ENCODE measurements at regions not wholly inside any gene's neighbourhood (a gene's known extent, or its start where the extent isn't known, plus 50 kb on each side); places are given as distances from the start of the nearest gene placed in this dataset.

DNA sequence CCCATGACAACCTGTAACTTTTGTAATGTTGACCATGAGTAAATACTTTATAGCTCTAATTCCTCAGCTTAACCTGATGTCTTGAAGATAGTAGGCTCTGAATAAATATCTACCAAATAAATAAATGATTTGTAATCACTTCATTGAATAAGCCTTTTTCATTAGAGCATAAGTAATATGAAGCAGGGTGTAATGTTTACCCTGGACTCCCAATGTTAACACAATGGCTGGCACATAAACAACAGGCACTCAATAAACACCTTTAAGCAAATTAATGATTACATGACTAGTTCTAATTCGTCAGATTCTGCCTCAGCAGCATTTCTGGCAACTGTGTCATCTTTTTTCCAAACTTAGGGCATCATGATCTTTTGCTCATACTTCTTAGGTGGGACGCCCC, 396.3 kb downstream of the LIG4 start:
- DNase-seq (ENCODE audit: low read depth in 4 of 6, low spot score in 6 of 6), result no peak
- 83% methylated on average over 2 of the region's 2 CpGs for WGBS (ENCODE audit: insufficient coverage)
- H3K27ac ChIP-seq (ENCODE audit: low read depth, low read length), result no peak overlapping the region
- no peaks in the 10 kb centered on the region for H3K36me3 ChIP-seq (ENCODE audit: control insufficient read depth, insufficient read depth, low read length)
- no peak overlapping the region for H3K4me3 ChIP-seq (ENCODE audit: low read depth, low read length)
- no peaks in the 10 kb centered on the region for H3K9me3 ChIP-seq (ENCODE audit: control insufficient read depth, insufficient read depth, low read length)
- no peaks in the 10 kb centered on the region for H3K4me1 ChIP-seq (ENCODE audit: control insufficient read depth, insufficient read depth, low read length)
- H3K27me3 ChIP-seq (ENCODE audit: control insufficient read depth, insufficient read depth, low read length), result no peaks in the 10 kb centered on the region

DNA sequence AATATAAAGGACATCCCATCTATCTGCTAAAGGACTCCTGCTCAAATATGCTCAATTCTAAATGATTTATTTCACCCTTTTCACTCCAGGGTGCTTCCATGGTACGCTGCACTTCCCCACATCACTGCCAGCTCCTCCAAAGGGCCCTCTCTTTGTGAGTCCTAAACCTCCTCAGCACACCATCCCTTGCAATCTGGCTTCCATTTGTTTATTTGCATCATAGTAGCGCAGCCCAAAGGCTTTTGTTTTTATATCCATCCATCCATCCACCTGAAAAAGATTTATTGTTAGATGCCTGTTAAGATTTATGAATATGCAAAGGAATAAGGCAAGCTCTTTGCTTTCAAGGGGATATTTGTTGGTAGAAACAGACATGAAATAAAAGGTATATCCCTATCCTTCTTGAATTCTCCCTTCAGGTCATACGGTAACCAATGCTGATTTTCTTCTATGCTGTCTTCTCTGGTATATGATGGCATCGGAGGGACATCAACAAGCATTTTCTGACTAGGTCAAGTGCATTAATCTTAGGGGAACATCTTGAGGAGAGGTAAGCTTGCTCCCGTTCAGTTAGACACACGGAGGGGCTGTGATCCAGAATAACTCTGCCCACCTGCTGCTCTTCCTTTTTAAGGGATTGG, 397.6 kb downstream of the LIG4 start:
- no peaks in the 10 kb centered on the region for H3K4me1 ChIP-seq (ENCODE audit: control insufficient read depth, insufficient read depth, low read length)
- 43% methylated on average over 4 of the region's 6 CpGs for WGBS (ENCODE audit: insufficient coverage)
- DNase-seq (ENCODE audit: low read depth in 4 of 6, low spot score in 6 of 6), result peak in 1 of 6 donors; percentile 12
- H3K9me3 ChIP-seq (ENCODE audit: control insufficient read depth, insufficient read depth, low read length), result no peaks in the 10 kb centered on the region
- H3K4me3 ChIP-seq (ENCODE audit: low read depth, low read length), result no peak overlapping the region
- H3K27me3 ChIP-seq (ENCODE audit: control insufficient read depth, insufficient read depth, low read length), result no peaks in the 10 kb centered on the region
- H3K36me3 ChIP-seq (ENCODE audit: control insufficient read depth, insufficient read depth, low read length), result no peaks in the 10 kb centered on the region
- H3K27ac ChIP-seq (ENCODE audit: low read depth, low read length), result no peak overlapping the region

DNA sequence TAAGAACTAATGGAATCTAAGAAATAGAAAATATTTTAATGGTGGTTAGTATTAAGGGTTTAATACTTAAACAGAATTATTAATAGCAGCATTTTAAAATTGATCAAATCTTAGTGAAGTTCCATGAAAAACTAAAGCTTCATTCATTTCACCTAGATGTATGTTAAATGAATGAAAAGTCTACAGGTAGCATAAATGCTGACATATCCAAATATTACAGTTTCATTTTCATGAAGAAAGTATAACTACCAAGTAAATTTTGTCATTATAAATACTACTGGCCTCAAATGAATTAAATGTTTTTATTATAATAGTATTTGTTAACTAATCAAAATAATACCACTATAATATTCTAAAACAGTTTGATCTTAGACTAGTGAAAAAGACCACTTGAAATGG, 403.3 kb downstream of the LIG4 start:
- no peak for DNase-seq (ENCODE audit: low read depth in 4 of 6, low spot score in 6 of 6)
- Histone ChIP-seq H3K4me1 (ENCODE audit: control insufficient read depth, insufficient read depth, low read length) (no peaks in the 10 kb centered on the region), H3K27me3 (ENCODE audit: control insufficient read depth, insufficient read depth, low read length) (no peaks in the 10 kb centered on the region), H3K36me3 (ENCODE audit: control insufficient read depth, insufficient read depth, low read length) (no peaks in the 10 kb centered on the region), H3K9me3 (ENCODE audit: control insufficient read depth, insufficient read depth, low read length) (no peaks in the 10 kb centered on the region), H3K4me3 (ENCODE audit: low read depth, low read length) (no peak overlapping the region), H3K27ac (ENCODE audit: low read depth, low read length) (no peak overlapping the region)

DNA sequence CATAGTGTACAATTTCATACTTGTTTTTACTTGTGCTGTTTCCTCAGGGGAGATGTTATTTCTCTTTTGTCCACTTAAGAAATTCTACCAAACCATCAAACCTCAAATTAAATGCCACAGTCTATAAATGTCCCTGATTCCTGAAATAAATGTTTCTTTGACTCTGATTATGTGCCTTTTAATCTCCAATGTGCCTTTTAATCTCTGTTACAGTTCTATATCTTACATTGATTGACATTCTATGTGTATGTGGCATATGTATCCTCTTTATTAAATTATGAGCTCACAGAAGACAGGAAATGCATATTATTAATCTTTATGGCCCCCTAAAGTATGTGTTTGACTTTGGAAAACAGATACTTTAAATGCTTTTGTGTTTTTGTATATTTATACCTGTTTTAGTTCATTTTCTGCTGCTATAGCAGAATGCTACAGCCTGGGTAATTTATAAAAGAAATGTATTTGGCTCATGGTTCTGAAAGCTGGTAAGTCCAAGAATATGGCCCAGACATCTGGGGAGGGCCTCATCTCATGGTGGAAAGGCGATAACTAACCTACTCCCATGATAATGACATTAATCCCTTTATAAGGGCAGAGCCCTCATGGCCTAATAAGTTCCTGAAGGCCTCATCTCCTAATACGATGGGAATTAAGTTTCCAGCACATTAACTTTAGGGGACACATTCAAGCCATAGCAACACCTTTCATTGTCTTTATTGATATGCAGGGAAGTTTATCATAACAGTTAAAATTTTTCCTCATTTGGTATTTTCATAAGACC, 403.9 kb downstream of the LIG4 start:
- Histone ChIP-seq H3K27ac (ENCODE audit: low read depth, low read length) (no peak overlapping the region), H3K4me3 (ENCODE audit: low read depth, low read length) (no peak overlapping the region), H3K9me3 (ENCODE audit: control insufficient read depth, insufficient read depth, low read length) (no peaks in the 10 kb centered on the region), H3K27me3 (ENCODE audit: control insufficient read depth, insufficient read depth, low read length) (no peaks in the 10 kb centered on the region), H3K36me3 (ENCODE audit: control insufficient read depth, insufficient read depth, low read length) (no peaks in the 10 kb centered on the region), H3K4me1 (ENCODE audit: control insufficient read depth, insufficient read depth, low read length) (no peaks in the 10 kb centered on the region)
- no CpG with 5 or more reads among the region's 2 CpGs for WGBS (ENCODE audit: insufficient coverage)
- no peak for DNase-seq (ENCODE audit: low read depth in 4 of 6, low spot score in 6 of 6)

DNA sequence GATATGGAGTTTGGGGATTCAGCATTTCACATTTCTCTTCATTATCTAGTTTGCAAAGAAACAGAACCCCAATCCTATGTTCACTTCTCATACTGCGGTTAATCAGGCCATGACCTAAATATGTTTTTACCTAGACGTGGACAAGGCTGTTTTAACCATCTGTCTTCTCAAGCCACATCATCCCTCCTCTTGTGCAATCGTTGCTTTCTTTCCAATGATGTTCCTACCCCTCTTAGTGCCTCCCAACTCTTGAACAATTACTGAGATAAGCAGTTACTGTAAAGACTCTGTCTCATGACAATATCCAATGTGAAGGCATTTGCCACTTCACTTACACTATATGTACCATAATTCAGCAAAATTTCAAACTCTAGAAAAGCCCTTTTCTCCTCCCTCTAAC, 406.2 kb downstream of the LIG4 start:
- H3K36me3 ChIP-seq (ENCODE audit: control insufficient read depth, insufficient read depth, low read length), result no peaks in the 10 kb centered on the region
- H3K4me3 ChIP-seq (ENCODE audit: low read depth, low read length), result no peak overlapping the region
- H3K27ac ChIP-seq (ENCODE audit: low read depth, low read length), result no peak overlapping the region
- 93% methylated on average over 3 of the region's 3 CpGs for WGBS (ENCODE audit: insufficient coverage)
- no peak for DNase-seq (ENCODE audit: low read depth in 4 of 6, low spot score in 6 of 6)
- no peaks in the 10 kb centered on the region for H3K4me1 ChIP-seq (ENCODE audit: control insufficient read depth, insufficient read depth, low read length)
- H3K9me3 ChIP-seq (ENCODE audit: control insufficient read depth, insufficient read depth, low read length), result no peaks in the 10 kb centered on the region
- H3K27me3 ChIP-seq (ENCODE audit: control insufficient read depth, insufficient read depth, low read length), result no peaks in the 10 kb centered on the region

DNA sequence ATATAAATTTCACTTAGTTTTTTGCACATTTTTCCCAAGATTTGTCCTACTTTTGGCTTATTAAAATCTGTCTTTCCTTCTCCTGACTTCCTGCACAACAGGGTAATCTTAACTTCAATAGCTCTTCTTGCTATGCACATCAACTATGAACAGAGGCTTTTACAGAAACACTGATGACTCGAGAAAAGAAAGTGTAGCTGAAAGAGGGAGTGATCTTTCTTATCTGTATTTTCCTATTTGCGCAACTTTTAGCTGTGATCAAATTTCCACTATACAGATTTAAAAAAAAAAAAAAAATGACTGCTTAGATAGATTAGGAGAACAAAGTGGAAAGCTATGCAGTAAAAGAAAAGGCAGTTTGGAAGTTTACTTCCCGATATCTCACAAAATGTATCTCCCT, 406.9 kb downstream of the LIG4 start:
- Histone ChIP-seq H3K27me3 (ENCODE audit: control insufficient read depth, insufficient read depth, low read length) (no peaks in the 10 kb centered on the region), H3K4me3 (ENCODE audit: low read depth, low read length) (no peak overlapping the region), H3K36me3 (ENCODE audit: control insufficient read depth, insufficient read depth, low read length) (no peaks in the 10 kb centered on the region), H3K4me1 (ENCODE audit: control insufficient read depth, insufficient read depth, low read length) (no peaks in the 10 kb centered on the region), H3K27ac (ENCODE audit: low read depth, low read length) (no peak overlapping the region), H3K9me3 (ENCODE audit: control insufficient read depth, insufficient read depth, low read length) (no peaks in the 10 kb centered on the region)
- WGBS (ENCODE audit: insufficient coverage), result no CpG with 5 or more reads among the region's 3 CpGs
- DNase-seq (ENCODE audit: low read depth in 4 of 6, low spot score in 6 of 6), result no peak

DNA sequence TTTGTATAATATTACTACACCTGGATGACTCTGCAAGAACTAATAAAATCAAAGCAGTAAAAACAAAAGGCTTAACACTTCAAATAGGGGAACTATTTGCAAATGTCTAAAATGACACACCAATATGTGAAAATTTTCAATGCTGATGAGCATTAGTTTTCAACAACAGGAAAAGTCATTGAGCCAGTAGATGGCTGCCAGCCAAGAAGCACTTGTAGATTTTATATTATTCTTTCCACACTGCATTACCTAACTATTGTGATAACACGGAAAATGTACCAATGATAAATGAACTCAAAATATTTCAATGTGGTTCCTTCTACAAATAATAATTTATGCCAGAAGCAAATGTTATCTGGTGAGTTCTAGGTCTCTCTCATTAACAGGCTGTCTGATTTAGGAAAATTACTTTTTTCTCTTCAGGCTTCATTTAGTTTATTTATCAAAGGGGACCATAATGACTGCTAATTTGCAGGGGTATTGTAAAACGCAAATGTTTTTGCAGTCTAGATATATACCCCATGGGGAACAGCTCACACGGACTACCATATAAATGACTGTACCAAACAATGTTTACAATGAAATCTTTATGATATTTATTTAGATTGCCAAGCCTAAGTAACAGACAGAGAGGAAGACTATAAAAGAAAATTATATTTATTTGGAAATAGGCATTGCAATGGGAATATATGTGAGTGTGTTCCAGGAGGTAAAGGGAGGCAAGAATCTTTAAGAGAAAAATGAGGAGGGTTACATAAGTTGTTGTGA, 407.8 kb downstream of the LIG4 start:
- Histone ChIP-seq H3K4me3 (ENCODE audit: low read depth, low read length) (no peak overlapping the region), H3K9me3 (ENCODE audit: control insufficient read depth, insufficient read depth, low read length) (no peaks in the 10 kb centered on the region), H3K27me3 (ENCODE audit: control insufficient read depth, insufficient read depth, low read length) (no peaks in the 10 kb centered on the region), H3K27ac (ENCODE audit: low read depth, low read length) (no peak overlapping the region), H3K4me1 (ENCODE audit: control insufficient read depth, insufficient read depth, low read length) (no peaks in the 10 kb centered on the region), H3K36me3 (ENCODE audit: control insufficient read depth, insufficient read depth, low read length) (no peaks in the 10 kb centered on the region)
- WGBS (ENCODE audit: insufficient coverage), result no CpG with 5 or more reads among the region's 3 CpGs
- peak in 1 of 6 donors; percentile 77 for DNase-seq (ENCODE audit: low read depth in 4 of 6, low spot score in 6 of 6)

DNA sequence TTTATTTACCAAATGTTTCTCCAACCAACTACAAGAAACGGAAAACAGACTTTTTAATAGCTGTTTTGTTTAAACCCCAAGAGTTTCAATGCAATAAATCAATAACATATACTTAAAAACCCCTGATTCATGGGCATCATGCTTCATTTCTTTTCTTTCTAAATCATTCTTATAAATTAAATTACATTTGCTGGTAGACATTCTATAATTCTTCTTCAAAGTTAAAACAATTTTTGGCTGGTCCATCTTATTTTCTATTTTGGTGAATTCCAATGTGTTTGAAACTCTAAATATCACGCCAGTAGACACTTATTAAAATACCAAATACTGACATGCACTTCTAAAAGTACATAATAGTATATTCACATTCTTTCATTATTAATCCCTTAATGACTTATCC, 408.6 kb downstream of the LIG4 start:
- no peak for DNase-seq (ENCODE audit: low read depth in 4 of 6, low spot score in 6 of 6)
- H3K9me3 ChIP-seq (ENCODE audit: control insufficient read depth, insufficient read depth, low read length), result no peaks in the 10 kb centered on the region
- no CpG with 5 or more reads among the region's 2 CpGs for WGBS (ENCODE audit: insufficient coverage)
- H3K27ac ChIP-seq (ENCODE audit: low read depth, low read length), result no peak overlapping the region
- no peak overlapping the region for H3K4me3 ChIP-seq (ENCODE audit: low read depth, low read length)
- no peaks in the 10 kb centered on the region for H3K27me3 ChIP-seq (ENCODE audit: control insufficient read depth, insufficient read depth, low read length)
- no peaks in the 10 kb centered on the region for H3K4me1 ChIP-seq (ENCODE audit: control insufficient read depth, insufficient read depth, low read length)
- H3K36me3 ChIP-seq (ENCODE audit: control insufficient read depth, insufficient read depth, low read length), result no peaks in the 10 kb centered on the region

DNA sequence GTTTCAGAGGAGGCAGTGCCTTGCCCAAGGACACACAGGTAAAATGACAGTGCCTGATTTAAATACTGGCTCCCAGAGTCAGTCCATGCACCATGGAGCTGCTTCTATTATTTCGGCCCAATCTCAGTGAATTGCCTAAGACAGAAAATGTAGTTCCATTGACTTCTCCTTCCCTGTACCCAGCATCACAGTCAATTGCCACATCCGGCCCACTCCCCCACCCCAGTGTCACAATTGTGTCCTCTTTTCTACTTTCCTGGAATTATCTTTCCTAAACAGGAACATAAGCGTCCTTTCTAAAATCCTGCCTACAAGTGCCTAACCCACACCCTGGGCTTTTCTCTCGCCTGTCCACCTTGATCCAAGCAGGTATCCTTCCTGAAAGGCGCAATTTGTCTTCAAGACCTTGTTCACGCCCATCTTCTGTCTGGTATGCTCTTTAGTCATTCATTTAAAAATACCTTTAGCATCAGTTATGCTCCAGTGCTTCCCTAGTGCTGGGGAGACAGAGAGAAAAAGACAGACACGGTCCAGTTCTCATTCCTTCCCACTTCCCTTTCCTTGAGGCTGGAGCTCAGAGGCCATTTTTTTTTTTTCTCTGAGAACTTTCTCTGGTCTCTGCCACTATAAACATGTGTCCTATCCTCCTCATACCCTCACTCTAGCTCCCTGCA, 411.4 kb downstream of the LIG4 start:
- no peaks in the 10 kb centered on the region for H3K4me1 ChIP-seq (ENCODE audit: control insufficient read depth, insufficient read depth, low read length)
- WGBS (ENCODE audit: insufficient coverage), result 98% methylated on average over 6 of the region's 7 CpGs

More for the DNA sequence above, 411.4 kb downstream of the LIG4 start:
- Histone ChIP-seq H3K4me3 (ENCODE audit: low read depth, low read length) (no peak overlapping the region), H3K27me3 (ENCODE audit: control insufficient read depth, insufficient read depth, low read length) (no peaks in the 10 kb centered on the region), H3K27ac (ENCODE audit: low read depth, low read length) (no peak overlapping the region), H3K36me3 (ENCODE audit: control insufficient read depth, insufficient read depth, low read length) (no peaks in the 10 kb centered on the region), H3K9me3 (ENCODE audit: control insufficient read depth, insufficient read depth, low read length) (no peaks in the 10 kb centered on the region)
- no peak for DNase-seq (ENCODE audit: low read depth in 4 of 6, low spot score in 6 of 6)
